ENCODE measurements at regions not wholly inside any gene's neighbourhood (a gene's known extent, or its start where the extent isn't known, plus 50 kb on each side); places are given as distances from the start of the nearest gene placed in this dataset.

- intact Hi-C loops (cut with DNase I; ENCODE audit: low total_unique reads) = no loop called here
- DNase-seq = no peak
- Histone ChIP-seq H3K9me3 (no peaks in the 10 kb centered on the region), H3K27me3 (replicated peaks in 1 of 7) (peaks cover 0 to 32% (median 0%) of the 10 kb centered on the region in 7 donors), H3K4me1 (peaks cover 0 to 10% (median 0%) of the 10 kb centered on the region in 6 donors), H3K27ac (no peak overlapping the region), H3K4me3 (no peak overlapping the region), H3K36me3 (no peaks in the 10 kb centered on the region)
- 91 to 98% (median 94%) methylated on average over 5 of the region's 5 CpGs for whole genome bisulfite sequencing, 5 donors
- TF ChIP-seq POLR2A (IDR thresholded peaks at IDR 0.05) = no peak
- TF ChIP-seq CTCF (IDR thresholded peaks at IDR 0.05 in 8 of 11, conservative IDR thresholded peaks at IDR 0.05 in 3 of 11) = no peak
- no peak for TF ChIP-seq POLR2AphosphoS5 (IDR thresholded peaks at IDR 0.05)
Observed at GRCh38 chr2:235140801-235141081, 188.9 kb downstream of the SH3BP4 start.

DNA sequence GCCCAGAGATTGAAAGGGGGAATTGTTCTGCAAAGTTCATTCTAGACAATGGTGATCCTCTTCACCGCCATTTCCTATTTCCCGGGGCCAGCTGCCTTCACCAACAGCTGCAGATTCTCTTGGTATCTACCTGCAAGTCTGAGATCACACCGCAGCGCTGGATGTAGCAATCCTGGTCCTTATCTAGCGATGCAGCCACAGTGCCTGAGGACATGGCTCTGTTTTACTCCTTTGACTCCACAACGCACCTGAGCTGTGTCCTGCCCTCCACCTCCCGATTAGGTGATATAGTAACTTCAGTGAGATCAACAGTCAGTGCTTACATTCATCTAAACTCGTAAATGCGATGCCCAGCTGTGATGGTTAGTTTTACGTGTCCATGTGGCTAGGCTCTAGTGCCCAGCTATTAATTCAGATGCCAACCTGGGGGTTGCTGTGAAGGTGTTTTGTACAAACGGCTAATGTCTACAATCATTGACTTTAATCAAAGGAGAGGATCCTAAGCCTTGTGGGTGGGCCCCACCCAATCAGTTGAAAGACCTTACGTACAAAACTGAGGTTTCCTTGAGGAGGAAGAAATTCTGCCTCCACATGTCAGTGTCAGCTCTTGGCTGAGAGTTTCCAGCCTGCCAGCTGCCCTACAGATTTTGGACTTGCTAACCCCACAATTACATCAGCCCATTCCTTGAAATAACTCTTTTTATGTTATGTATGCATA is 189.8 kb downstream of the SH3BP4 start:
- Histone ChIP-seq H3K27me3 (replicated peaks in 1 of 7) (peaks cover 0 to 32% (median 0%) of the 10 kb centered on the region in 7 donors), H3K36me3 (no peaks in the 10 kb centered on the region), H3K27ac (no peak overlapping the region), H3K4me3 (no peak overlapping the region), H3K9me3 (no peaks in the 10 kb centered on the region), H3K4me1 (peaks cover 0 to 10% (median 0%) of the 10 kb centered on the region in 6 donors)
- no peak for DNase-seq
- WGBS, 5 donors = 87 to 91% (median 89%) methylated on average over 12 of the region's 12 CpGs
- intact Hi-C loops (cut with DNase I; ENCODE audit: low total_unique reads) = no loop called here
- TF ChIP-seq POLR2AphosphoS5 (IDR thresholded peaks at IDR 0.05) (no peak), POLR2A (IDR thresholded peaks at IDR 0.05) (no peak), CTCF (IDR thresholded peaks at IDR 0.05 in 8 of 11, conservative IDR thresholded peaks at IDR 0.05 in 3 of 11) (no peak)

GRCh38 chr2:235142601-235143000 is 190.8 kb downstream of the SH3BP4 start:
- intact Hi-C loops (cut with DNase I; ENCODE audit: low total_unique reads) = no loop called here
- no peaks in the 10 kb centered on the region for H3K36me3 ChIP-seq
- 70 to 84% (median 71%) methylated on average over 4 of the region's 4 CpGs for WGBS, 5 donors
- no peak overlapping the region for H3K27ac ChIP-seq
- peaks cover 0 to 34% (median 0%) of the 10 kb centered on the region in 7 donors for H3K27me3 ChIP-seq (replicated peaks in 1 of 7)
- no peak for DNase-seq
- H3K4me3 ChIP-seq = no peak overlapping the region
- peaks cover 0 to 10% (median 0%) of the 10 kb centered on the region in 6 donors for H3K4me1 ChIP-seq
- TF ChIP-seq CTCF (IDR thresholded peaks at IDR 0.05 in 8 of 11, conservative IDR thresholded peaks at IDR 0.05 in 3 of 11) (no peak), POLR2AphosphoS5 (IDR thresholded peaks at IDR 0.05) (no peak)
- H3K9me3 ChIP-seq = no peaks in the 10 kb centered on the region

DNA sequence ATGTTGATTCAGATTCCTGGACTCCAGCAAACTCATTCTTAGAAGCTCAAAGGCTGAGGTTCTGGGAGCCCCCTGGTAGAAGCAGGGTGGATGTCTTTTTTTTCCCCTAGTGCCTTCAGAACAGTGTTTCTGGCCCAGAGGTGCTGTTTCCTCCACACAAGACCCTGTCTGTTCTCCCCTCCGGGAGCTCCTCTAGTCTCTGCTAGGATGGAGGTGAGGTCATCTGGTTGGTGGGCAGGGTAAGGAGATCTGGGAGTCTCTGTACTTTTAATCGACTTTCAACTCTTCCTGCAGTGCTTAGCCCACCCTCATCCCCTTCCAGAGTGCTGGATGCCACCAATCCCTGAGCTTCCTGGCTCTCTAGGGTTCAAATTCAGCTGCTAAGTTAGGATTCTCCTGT is 192.0 kb downstream of the SH3BP4 start:
- peaks cover 0 to 10% (median 0%) of the 10 kb centered on the region in 6 donors for H3K4me1 ChIP-seq
- H3K27me3 ChIP-seq (replicated peaks in 1 of 7) = peaks cover 0 to 43% (median 0%) of the 10 kb centered on the region in 7 donors
- no peaks in the 10 kb centered on the region for H3K36me3 ChIP-seq
- no peak for DNase-seq
- no peaks in the 10 kb centered on the region for H3K9me3 ChIP-seq
- no peak for TF ChIP-seq CTCF (IDR thresholded peaks at IDR 0.05 in 8 of 11, conservative IDR thresholded peaks at IDR 0.05 in 3 of 11)
- intact Hi-C loops (cut with DNase I; ENCODE audit: low total_unique reads) = no loop called here
- H3K27ac ChIP-seq = no peak overlapping the region
- H3K4me3 ChIP-seq = no peak overlapping the region
- 58 to 69% (median 65%) methylated on average over 2 of the region's 2 CpGs for WGBS, 5 donors

All from spleen (tissue), 11 donors.